ENCODE measurements at regions not wholly inside any gene's neighbourhood (a gene's known extent, or its start where the extent isn't known, plus 50 kb on each side); places are given as distances from the start of the nearest gene placed in this dataset.
"Not testable (repeated sequence)": the region's sequence is repeated elsewhere in the genome, so short reads cannot be mapped to it uniquely, and the experiment has no call there.

GRCh38 chr14:105622329-105622955 is 96.1 kb downstream of the TMEM121 start:
- Mint-ChIP-seq H3K4me3 (no peak overlapping the region), H3K27ac (no peak overlapping the region), H3K9me3 (peaks cover 2% of the 10 kb centered on the region), H3K36me3 (ENCODE audit: low read depth) (no peaks in the 10 kb centered on the region), H3K27me3 (peaks cover 3% of the 10 kb centered on the region), H3K4me1 (no peaks in the 10 kb centered on the region)
- ChIA-PET POLR2A (no interaction called here), CTCF (no interaction called here)
- peak; percentile 8 for DNase-seq

DNA sequence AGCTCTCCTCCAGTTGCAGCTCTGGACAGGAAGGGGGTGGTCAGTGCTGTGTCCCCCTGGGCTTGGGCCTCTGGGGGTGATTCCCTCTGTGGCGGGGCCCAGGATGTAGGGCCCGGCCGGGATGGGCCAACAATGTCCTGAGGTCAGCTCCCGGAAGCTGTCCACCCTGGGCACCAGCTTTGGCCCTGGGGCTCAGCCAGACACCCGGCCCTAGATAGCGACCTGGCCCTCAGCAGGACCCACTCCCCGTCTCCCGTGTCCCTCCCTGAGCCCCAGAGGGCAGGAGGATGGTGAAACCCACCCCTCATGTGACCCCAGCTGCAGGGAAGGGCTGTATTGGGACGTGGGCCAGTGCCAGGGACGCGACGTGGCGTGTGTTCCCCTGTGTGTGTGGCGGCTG is 96.8 kb downstream of the TMEM121 start:
- DNase-seq = peak; percentile 15

DNA sequence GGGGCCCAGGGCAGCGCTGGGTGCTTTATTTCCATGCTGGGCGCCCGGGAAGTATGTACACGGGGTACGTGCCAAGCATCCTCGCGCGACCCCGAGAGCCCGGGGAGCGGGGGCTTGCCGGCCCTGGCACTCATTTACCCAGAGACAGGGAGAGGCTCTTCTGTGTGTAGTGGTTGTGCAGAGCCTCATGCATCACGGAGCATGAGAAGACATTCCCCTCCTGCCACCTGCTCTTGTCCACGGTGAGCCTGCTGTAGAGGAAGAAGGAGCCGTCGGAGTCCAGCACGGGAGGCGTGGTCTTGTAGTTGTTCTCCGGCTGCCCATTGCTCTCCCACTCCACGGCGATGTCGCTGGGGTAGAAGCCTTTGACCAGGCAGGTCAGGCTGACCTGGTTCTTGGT is 98.0 kb downstream of the TMEM121 start:
- H3K27me3 Mint-ChIP-seq; H3K36me3 Mint-ChIP-seq (ENCODE audit: low read depth); H3K4me3 Mint-ChIP-seq; H3K27ac Mint-ChIP-seq; H3K9me3 Mint-ChIP-seq; H3K4me1 Mint-ChIP-seq; POLR2A ChIA-PET; CTCF ChIA-PET: not testable (repeated sequence)
- DNase-seq = peak; percentile 14

More for the DNA sequence above, 96.8 kb downstream of the TMEM121 start:
- H3K27me3 Mint-ChIP-seq; H3K4me1 Mint-ChIP-seq; H3K4me3 Mint-ChIP-seq; POLR2A ChIA-PET; H3K9me3 Mint-ChIP-seq; H3K36me3 Mint-ChIP-seq (ENCODE audit: low read depth); CTCF ChIA-PET; H3K27ac Mint-ChIP-seq: not testable (repeated sequence)

DNA sequence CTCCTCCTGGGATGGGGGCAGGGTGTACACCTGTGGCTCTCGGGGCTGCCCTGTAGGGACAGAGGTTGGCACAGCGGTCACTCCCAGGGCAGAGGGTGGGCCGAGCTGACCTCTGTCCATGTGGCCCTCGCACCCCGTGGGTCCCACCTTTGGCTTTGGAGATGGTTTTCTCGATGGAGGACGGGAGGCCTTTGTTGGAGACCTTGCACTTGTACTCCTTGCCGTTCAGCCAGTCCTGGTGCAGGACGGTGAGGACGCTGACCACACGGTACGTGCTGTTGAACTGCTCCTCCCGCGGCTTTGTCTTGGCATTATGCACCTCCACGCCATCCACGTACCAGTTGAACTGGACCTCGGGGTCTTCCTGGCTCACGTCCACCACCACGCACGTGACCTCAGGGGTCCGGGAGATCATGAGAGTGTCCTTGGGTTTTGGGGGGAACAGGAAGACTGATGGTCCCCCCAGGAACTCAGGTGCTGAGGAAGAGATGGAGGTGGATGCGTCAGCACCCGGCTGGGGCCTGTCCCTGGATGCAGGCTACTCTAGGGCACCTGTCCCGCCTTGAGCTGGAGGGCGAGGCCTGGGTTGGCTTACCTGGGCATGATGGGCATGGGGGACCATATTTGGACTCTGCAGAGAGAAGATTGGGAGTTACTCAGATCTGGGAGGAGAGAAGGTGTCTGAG is 98.5 kb downstream of the TMEM121 start:
- DNase-seq = peak; percentile 15
- H3K27ac Mint-ChIP-seq; H3K4me3 Mint-ChIP-seq; H3K4me1 Mint-ChIP-seq; POLR2A ChIA-PET; CTCF ChIA-PET; H3K36me3 Mint-ChIP-seq (ENCODE audit: low read depth); H3K9me3 Mint-ChIP-seq; H3K27me3 Mint-ChIP-seq: not testable (repeated sequence)

- CTCF ChIA-PET; H3K9me3 Mint-ChIP-seq; H3K4me1 Mint-ChIP-seq; H3K36me3 Mint-ChIP-seq (ENCODE audit: low read depth); H3K4me3 Mint-ChIP-seq; POLR2A ChIA-PET; H3K27ac Mint-ChIP-seq; H3K27me3 Mint-ChIP-seq: not testable (repeated sequence)
- DNase-seq = peak; percentile 15
Measured at GRCh38 chr14:105625448-105625847, 99.1 kb downstream of the TMEM121 start.

GRCh38 chr14:105626111-105626510 is 99.7 kb downstream of the TMEM121 start:
- H3K27me3 Mint-ChIP-seq; H3K9me3 Mint-ChIP-seq; H3K4me3 Mint-ChIP-seq; H3K4me1 Mint-ChIP-seq; H3K36me3 Mint-ChIP-seq (ENCODE audit: low read depth); H3K27ac Mint-ChIP-seq; POLR2A ChIA-PET; CTCF ChIA-PET: not testable (repeated sequence)
- peak; percentile 6 for DNase-seq

DNA sequence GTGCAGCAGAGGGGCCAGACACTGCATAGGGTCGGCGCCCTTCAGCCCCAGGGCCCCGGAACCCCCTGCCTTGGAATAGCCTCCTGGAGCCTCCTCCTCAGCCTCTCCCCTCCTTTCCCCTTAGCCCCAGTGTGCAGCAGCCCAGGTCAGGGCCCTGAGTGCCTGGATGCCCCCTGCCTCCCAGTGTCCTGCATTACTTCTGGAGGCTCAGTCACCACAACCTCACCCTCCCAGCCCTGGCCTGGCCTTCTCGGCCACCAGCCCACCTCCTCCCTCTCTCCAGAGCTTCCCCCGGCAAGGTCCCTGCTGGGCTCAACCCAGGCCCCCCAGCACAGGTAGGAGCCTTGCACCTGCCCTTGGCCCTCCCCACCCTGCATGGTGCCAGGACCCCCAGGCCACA is 100.3 kb downstream of the TMEM121 start:
- DNase-seq; H3K4me1 Mint-ChIP-seq; H3K36me3 Mint-ChIP-seq (ENCODE audit: low read depth); H3K9me3 Mint-ChIP-seq; POLR2A ChIA-PET; H3K4me3 Mint-ChIP-seq; H3K27me3 Mint-ChIP-seq; H3K27ac Mint-ChIP-seq; CTCF ChIA-PET: not testable (repeated sequence)

GRCh38 chr14:105627287-105627686 is 100.9 kb downstream of the TMEM121 start:
- DNase-seq; H3K4me1 Mint-ChIP-seq; POLR2A ChIA-PET; H3K9me3 Mint-ChIP-seq; H3K36me3 Mint-ChIP-seq (ENCODE audit: low read depth); H3K4me3 Mint-ChIP-seq; CTCF ChIA-PET; H3K27me3 Mint-ChIP-seq; H3K27ac Mint-ChIP-seq: not testable (repeated sequence)

DNA sequence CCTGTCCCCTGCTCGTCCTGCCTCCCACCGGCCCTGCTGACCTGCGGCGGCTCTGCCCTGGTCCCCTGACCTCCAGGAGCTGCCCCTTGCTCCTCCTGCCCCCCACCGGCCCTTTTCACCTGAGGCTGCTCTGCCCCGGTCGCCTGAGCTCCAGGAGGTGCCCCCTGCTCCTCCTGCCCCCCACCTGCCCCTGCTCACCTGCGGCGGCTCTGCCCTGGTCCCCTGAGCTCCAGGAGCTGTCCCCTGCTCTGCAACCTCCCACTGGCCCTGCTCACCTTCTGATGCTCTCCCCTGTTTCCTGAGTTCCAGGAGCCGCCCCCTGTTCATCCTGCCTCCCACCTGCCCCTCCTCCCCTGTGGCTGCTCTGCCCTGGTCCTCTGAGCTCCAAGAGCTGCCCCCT is 101.3 kb downstream of the TMEM121 start:
- H3K4me3 Mint-ChIP-seq = no peak overlapping the region
- no peaks in the 10 kb centered on the region for H3K36me3 Mint-ChIP-seq (ENCODE audit: low read depth)
- H3K4me1 Mint-ChIP-seq = no peaks in the 10 kb centered on the region
- H3K27ac Mint-ChIP-seq = no peak overlapping the region
- no peaks in the 10 kb centered on the region for H3K27me3 Mint-ChIP-seq
- no peaks in the 10 kb centered on the region for H3K9me3 Mint-ChIP-seq
- no peak for DNase-seq
- ChIA-PET POLR2A (no interaction called here), CTCF (no interaction called here)

DNA sequence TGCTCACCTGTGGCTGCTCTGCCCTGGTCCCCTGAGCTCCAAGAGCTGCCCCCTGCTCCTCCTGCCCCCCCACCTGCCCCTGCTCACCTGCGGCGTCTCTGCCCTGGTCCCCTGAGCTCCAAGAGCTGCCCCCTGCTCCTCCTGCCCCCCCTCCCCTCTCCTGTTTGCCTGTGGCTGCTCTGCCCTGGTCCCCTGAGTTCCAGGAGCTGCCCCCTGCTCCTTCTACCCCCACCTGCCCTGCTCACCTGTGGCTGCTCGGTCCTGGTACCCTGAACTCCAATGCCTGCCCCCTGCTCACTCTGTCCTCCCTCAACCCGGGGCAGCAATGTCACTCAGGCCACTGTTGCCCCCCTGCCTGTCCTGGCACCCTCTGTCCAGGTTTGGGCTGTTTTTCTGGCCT is 101.7 kb downstream of the TMEM121 start:
- H3K36me3 Mint-ChIP-seq (ENCODE audit: low read depth); POLR2A ChIA-PET; DNase-seq; H3K4me3 Mint-ChIP-seq; CTCF ChIA-PET; H3K4me1 Mint-ChIP-seq; H3K27ac Mint-ChIP-seq; H3K27me3 Mint-ChIP-seq; H3K9me3 Mint-ChIP-seq: not testable (repeated sequence)

- H3K27ac Mint-ChIP-seq; H3K4me1 Mint-ChIP-seq; CTCF ChIA-PET; DNase-seq; H3K4me3 Mint-ChIP-seq; H3K27me3 Mint-ChIP-seq; POLR2A ChIA-PET; H3K36me3 Mint-ChIP-seq (ENCODE audit: low read depth); H3K9me3 Mint-ChIP-seq: not testable (repeated sequence)
Measured at GRCh38 chr14:105628531-105629067, 102.2 kb downstream of the TMEM121 start.

DNA sequence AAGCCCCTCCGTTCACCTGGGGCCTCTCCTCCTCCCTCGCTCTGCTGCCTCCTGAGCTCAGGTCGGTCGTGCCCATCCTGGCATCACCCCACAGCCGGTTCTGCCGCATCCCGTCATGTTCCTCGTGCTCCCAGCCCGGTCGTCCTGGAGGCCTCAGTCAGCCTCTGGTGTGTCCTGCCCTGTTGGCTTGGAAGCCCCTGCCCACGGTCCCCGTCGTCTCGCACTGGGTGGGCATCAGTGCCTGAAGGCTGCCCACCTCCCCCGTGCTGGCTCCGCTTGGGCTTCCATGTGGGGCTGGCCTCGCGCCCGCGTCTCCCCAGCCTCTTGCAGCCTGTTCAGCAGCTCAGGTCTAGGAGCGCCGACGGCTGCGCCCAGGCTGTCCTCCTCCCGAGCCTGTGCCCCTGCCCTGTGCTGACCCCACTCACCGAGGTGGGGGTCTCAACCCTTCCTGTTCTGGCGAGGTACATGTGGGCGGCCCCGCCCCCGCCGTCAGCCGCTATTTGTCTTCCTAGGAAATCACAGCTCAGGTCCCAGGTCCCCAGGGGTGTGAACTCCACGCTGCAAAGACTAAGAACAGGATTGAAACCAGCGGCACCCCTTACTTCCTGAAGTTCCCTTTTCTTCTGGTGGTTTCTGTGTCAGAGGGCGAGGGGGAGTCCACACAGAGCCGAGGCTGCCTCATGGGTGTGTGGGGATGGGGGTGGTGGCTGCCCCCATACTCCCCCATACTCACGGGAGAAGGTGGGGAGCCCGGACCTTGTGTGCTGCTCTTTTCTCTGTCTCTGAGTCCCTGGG is 102.9 kb downstream of the TMEM121 start:
- H3K9me3 Mint-ChIP-seq; H3K4me1 Mint-ChIP-seq; H3K4me3 Mint-ChIP-seq; H3K27ac Mint-ChIP-seq; H3K27me3 Mint-ChIP-seq; DNase-seq; CTCF ChIA-PET; H3K36me3 Mint-ChIP-seq (ENCODE audit: low read depth); POLR2A ChIA-PET: not testable (repeated sequence)

DNA sequence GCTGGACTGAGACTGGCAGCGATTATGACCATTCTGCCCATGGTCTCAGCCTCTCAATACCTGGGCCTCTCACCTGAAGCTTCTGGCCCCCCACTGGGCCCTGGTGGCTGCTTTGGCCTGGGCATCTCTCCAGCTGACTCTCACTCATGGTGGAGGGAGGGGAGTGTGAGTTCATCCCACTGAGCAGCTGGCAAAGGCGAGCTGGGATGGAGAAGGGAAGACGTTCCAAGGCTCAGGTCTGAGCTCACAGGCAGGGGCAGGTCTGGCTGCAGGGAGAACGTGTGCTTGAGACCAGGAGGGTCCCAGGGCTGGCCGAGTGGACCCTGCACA is 103.5 kb downstream of the TMEM121 start:
- no peaks in the 10 kb centered on the region for H3K9me3 Mint-ChIP-seq
- no peak overlapping the region for H3K27ac Mint-ChIP-seq
- H3K4me1 Mint-ChIP-seq = no peaks in the 10 kb centered on the region
- H3K27me3 Mint-ChIP-seq = peaks cover 2% of the 10 kb centered on the region
- H3K36me3 Mint-ChIP-seq (ENCODE audit: low read depth) = no peaks in the 10 kb centered on the region
- no peak overlapping the region for H3K4me3 Mint-ChIP-seq
- DNase-seq = no peak
- CTCF ChIA-PET = no interaction called here
- POLR2A ChIA-PET = no interaction called here

GRCh38 chr14:105630293-105630934 is 104.0 kb downstream of the TMEM121 start:
- H3K4me1 Mint-ChIP-seq; H3K27ac Mint-ChIP-seq; H3K4me3 Mint-ChIP-seq; DNase-seq; H3K27me3 Mint-ChIP-seq; H3K9me3 Mint-ChIP-seq; POLR2A ChIA-PET; CTCF ChIA-PET; H3K36me3 Mint-ChIP-seq (ENCODE audit: low read depth): not testable (repeated sequence)
